ENCODE measurements at regions not wholly inside any gene's neighbourhood (a gene's known extent, or its start where the extent isn't known, plus 50 kb on each side); places are given as distances from the start of the nearest gene placed in this dataset.
"Not testable (repeated sequence)": the region's sequence is repeated elsewhere in the genome, so short reads cannot be mapped to it uniquely, and the experiment has no call there.

DNA sequence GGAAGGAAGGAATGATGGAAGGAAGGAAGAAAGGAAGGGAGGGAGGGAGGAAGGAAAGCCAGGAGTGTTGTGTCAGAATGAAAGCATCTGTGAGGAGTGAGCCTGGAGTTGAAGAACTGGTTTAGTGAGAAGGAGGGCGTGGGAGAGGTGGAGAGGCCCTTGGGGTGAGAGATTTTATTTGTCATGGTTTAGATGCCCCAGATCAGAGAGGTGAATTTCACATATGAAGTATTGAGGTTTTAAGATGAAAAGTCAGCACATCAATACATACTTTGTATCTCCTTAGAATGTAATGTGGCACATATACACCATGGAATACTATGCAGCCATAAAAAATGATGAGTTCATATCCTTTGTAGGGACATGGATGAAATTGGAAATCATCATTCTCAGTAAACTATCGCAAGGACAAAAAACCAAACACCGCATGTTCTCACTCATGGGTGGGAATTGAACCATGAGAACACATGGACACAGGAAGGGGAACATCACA is 222.3 kb upstream of the ECI2 start:
- not testable (repeated sequence) for TF ChIP-seq EP300, POLR2A, POLR2AphosphoS5 (IDR thresholded peaks at IDR 0.05)
- TF ChIP-seq, protein P1, sequence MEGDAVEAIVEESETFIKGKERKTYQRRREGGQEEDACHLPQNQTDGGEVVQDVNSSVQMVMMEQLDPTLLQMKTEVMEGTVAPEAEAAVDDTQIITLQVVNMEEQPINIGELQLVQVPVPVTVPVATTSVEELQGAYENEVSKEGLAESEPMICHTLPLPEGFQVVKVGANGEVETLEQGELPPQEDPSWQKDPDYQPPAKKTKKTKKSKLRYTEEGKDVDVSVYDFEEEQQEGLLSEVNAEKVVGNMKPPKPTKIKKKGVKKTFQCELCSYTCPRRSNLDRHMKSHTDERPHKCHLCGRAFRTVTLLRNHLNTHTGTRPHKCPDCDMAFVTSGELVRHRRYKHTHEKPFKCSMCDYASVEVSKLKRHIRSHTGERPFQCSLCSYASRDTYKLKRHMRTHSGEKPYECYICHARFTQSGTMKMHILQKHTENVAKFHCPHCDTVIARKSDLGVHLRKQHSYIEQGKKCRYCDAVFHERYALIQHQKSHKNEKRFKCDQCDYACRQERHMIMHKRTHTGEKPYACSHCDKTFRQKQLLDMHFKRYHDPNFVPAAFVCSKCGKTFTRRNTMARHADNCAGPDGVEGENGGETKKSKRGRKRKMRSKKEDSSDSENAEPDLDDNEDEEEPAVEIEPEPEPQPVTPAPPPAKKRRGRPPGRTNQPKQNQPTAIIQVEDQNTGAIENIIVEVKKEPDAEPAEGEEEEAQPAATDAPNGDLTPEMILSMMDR (IDR thresholded peaks at IDR 0.05): not testable (repeated sequence)

Data from sigmoid colon (tissue), 4 donors.